Caco-2 (cell line): ENCODE measurements at regions not wholly inside any gene's neighbourhood (a gene's known extent, or its start where the extent isn't known, plus 50 kb on each side); places are given as distances from the start of the nearest gene placed in this dataset.
A peak's percentile ranks its signal among the peaks of the same experiment; 100 is the strongest.

Experiments
- BruUV-seq: library from RNA; stranded (reverse); fragments of 400-500 nt; replicated peaks from 2 replicates; lab custom pipeline; 2021; lab: Mats Ljungman, UMichigan
- CTCF ChIA-PET: fragments of 300-600 bp; sonication (Branson Sonifier 250); formaldehyde crosslinking; loops from one replicate; lab custom pipeline; 2022; ENCODE audit warnings: antibody characterized with exemption; lab: Charles Lee
- POLR2A ChIA-PET: fragments of 300-600 bp; sonication (Branson Sonifier 250); formaldehyde crosslinking; loops from one replicate; lab custom pipeline; 2022; ENCODE audit warnings: antibody characterized with exemption; lab: Charles Lee
- DNase-seq, 2 experiments: peaks; one replicate each; pipeline versions ENCODE4 v3.0.0 to v3.0.0-alpha.2; 2020 to 2022
- H3K27me3 ChIP-seq: replicated peaks from 2 replicates; pipeline ENCODE4 v1.6.0; 2011; ENCODE audit warnings: low read length; ENCODE audit not compliant: control insufficient read depth, insufficient read depth
- H3K36me3 ChIP-seq: 2 replicates; pipeline ENCODE4 v1.5.1; 2011; ENCODE audit warnings: low read length; ENCODE audit not compliant: control insufficient read depth, insufficient read depth
- H3K4me1 ChIP-seq: fragments of 250-450 bp; sonication (Bioruptor Pico); 2 replicates; pipeline ENCODE4 v1.5.1; 2020; ENCODE audit warnings: mild to moderate bottlenecking
- H3K4me3 ChIP-seq: 2 replicates; pipeline ENCODE4 v1.5.1; 2011; ENCODE audit warnings: low read depth, mild to moderate bottlenecking, control low read depth, low read length
- H3K9me3 ChIP-seq: fragments of 250-450 bp; sonication (Bioruptor Pico); 2 replicates; pipeline ENCODE4 v1.5.1; 2020; ENCODE audit warnings: mild to moderate bottlenecking, moderate library complexity
- H3K27ac Mint-ChIP-seq: one replicate; pipeline ENCODE4 v1.8.0; 2022; ENCODE audit warnings: mixed read lengths; ENCODE audit not compliant: unreplicated experiment
- H3K27me3 Mint-ChIP-seq: one replicate; pipeline ENCODE4 v1.8.0; 2022; ENCODE audit warnings: mixed read lengths; ENCODE audit not compliant: insufficient read depth, unreplicated experiment
- H3K36me3 Mint-ChIP-seq: one replicate; pipeline ENCODE4 v1.8.0; 2022; ENCODE audit warnings: mild to moderate bottlenecking, mixed read lengths; ENCODE audit not compliant: insufficient read depth, unreplicated experiment
- H3K4me1 Mint-ChIP-seq: one replicate; pipeline ENCODE4 v1.8.0; 2022; ENCODE audit warnings: low read depth, mixed read lengths; ENCODE audit not compliant: unreplicated experiment
- H3K4me3 Mint-ChIP-seq: one replicate; pipeline ENCODE4 v1.8.0; 2022; ENCODE audit warnings: mild to moderate bottlenecking, moderate library complexity, mixed read lengths; ENCODE audit not compliant: unreplicated experiment
- H3K9me3 Mint-ChIP-seq: one replicate; pipeline ENCODE4 v1.8.0; 2022; ENCODE audit warnings: mixed read lengths; ENCODE audit not compliant: unreplicated experiment
- intact Hi-C: fragments of 100-400 bp; cut with micrococcal nuclease; formaldehyde crosslinking; loops from one replicate; pipeline ENCODE4 v1.10.0; 2022; ENCODE audit not compliant: unreplicated experiment
- TF ChIP-seq, protein P1 (sequence below), 2 experiments: fragments of 200-600 bp in 1 of 2; IDR thresholded peaks; 1 replicate in 1 of 2; 2 replicates in 1 of 2; pipeline versions ENCODE4 v1.5.1 to v1.8.0; 2011 to 2022; ENCODE audit warnings: antibody characterized with exemption in 1 of 2, control low read depth in 1 of 2, inconsistent platforms in 1 of 2, low read depth in 1 of 2, low read length in 1 of 2, mild to moderate bottlenecking in 1 of 2, moderate library complexity in 1 of 2; ENCODE audit not compliant: insufficient read depth in 1 of 2, severe bottlenecking in 1 of 2, unreplicated experiment in 1 of 2

DNA sequence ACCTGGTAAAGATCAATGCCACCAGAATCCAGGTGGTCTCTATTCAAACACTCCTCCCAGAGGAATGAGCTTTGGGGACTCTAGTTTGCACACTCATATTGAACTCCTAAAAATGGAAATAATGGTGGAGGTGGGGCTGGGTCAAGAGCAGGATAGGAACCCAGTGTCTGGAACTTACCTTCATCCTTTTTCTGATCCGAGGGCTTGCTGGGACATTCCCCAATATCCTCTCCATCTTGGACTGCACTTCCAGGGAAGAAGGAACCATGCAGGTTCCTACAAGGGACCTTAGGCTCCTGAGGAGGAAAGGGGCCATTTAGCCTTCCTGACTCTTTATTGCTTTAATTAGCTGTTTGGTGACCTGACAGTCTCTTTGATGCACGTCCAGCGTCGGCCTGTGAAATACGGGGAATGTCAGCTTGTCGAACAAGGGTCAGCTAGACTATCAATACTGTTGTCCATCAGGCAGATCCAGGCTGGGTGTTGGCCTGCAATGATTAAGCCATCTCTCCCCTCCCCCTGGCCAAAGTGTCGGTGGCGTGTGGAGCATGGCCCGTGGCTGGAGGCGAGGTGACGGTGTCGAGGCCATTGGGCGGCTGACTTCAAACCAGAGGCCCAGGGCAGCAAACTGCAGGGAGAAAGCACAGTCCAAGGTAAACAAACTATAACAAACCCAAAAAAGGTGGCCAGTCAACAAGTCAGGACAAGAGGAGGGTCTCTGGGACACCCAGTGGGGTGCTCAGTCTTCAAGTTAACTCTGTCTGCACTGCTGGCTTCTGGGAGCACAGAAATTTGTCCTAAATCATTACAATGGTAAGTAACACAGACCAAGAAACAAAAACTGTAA lies 405.2 kb upstream of the TBX3 start:
- no peak overlapping the region for H3K27ac Mint-ChIP-seq
- Histone ChIP-seq H3K27me3 (no peaks in the 10 kb centered on the region), H3K9me3 (no peaks in the 10 kb centered on the region), H3K4me1 (0 out of 2 replicates have a peak, but pooled peaks cover 9% of the 10 kb centered on the region), H3K4me3 (no peak overlapping the region), H3K36me3 (no peaks in the 10 kb centered on the region)
- ChIA-PET POLR2A (no interaction called here), CTCF (no interaction called here)
- no peaks in the 10 kb centered on the region for H3K9me3 Mint-ChIP-seq
- no peak overlapping the region for H3K4me3 Mint-ChIP-seq
- peaks cover 7% of the 10 kb centered on the region for H3K4me1 Mint-ChIP-seq
- no TSS peak for BruUV-seq
- no peaks in the 10 kb centered on the region for H3K27me3 Mint-ChIP-seq
- no peaks in the 10 kb centered on the region for H3K36me3 Mint-ChIP-seq
- DNase-seq, result peak in 1 of 2 experiments; percentile 53
- intact Hi-C loops, result no loop called here
- TF ChIP-seq, protein P1, sequence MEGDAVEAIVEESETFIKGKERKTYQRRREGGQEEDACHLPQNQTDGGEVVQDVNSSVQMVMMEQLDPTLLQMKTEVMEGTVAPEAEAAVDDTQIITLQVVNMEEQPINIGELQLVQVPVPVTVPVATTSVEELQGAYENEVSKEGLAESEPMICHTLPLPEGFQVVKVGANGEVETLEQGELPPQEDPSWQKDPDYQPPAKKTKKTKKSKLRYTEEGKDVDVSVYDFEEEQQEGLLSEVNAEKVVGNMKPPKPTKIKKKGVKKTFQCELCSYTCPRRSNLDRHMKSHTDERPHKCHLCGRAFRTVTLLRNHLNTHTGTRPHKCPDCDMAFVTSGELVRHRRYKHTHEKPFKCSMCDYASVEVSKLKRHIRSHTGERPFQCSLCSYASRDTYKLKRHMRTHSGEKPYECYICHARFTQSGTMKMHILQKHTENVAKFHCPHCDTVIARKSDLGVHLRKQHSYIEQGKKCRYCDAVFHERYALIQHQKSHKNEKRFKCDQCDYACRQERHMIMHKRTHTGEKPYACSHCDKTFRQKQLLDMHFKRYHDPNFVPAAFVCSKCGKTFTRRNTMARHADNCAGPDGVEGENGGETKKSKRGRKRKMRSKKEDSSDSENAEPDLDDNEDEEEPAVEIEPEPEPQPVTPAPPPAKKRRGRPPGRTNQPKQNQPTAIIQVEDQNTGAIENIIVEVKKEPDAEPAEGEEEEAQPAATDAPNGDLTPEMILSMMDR (IDR thresholded peaks at IDR 0.05; ENCODE audit: insufficient read depth in 1 of 2, low read depth in 1 of 2, low read length in 1 of 2, severe bottlenecking in 1 of 2, unreplicated experiment in 1 of 2), result no peak

DNA sequence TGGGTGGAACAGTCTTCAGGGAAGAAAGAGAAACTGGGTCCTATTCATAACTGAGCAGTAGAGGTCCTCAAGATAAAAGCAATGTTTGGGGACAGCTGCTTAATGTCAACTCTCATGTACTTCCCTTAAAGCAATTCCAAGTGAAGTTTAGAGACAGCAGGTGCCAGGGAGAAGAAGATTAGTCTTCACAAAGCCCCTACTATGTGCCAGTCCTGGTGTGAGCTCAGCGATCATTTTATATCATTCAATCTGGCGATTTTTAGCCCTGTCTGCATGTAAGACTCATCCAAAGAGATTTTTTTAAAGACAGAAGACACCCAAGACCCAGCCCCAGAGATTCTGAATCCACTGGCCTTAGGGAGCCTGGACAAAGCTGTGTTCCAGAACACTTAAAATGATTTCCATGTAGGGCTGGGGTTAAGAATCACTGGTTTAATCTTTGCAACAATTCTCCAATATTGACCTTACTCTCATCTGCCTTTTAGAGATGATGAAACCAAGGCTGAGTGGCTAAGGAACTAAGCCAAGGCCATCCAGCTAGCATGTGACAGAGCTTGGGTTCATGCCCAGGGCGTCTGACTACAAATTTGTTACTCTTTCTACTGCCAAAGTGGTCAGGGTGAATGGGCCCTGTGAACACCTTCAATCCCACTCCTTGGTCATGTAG lies 404.5 kb upstream of the TBX3 start:
- DNase-seq, result no peak
- Histone ChIP-seq H3K4me3 (no peak overlapping the region), H3K9me3 (no peaks in the 10 kb centered on the region), H3K27me3 (no peaks in the 10 kb centered on the region), H3K36me3 (no peaks in the 10 kb centered on the region), H3K4me1 (0 out of 2 replicates have a peak, but pooled peaks cover 1% of the 10 kb centered on the region)
- Mint-ChIP-seq H3K27ac (no peak overlapping the region), H3K36me3 (no peaks in the 10 kb centered on the region), H3K4me3 (no peak overlapping the region), H3K4me1 (peaks cover 7% of the 10 kb centered on the region), H3K27me3 (no peaks in the 10 kb centered on the region), H3K9me3 (no peaks in the 10 kb centered on the region)
- BruUV-seq, result no TSS peak
- POLR2A ChIA-PET, result no interaction called here
- CTCF ChIA-PET, result no interaction called here
- intact Hi-C loops, result no loop called here
- TF ChIP-seq, protein P1 (IDR thresholded peaks at IDR 0.05; ENCODE audit: insufficient read depth in 1 of 2, low read depth in 1 of 2, low read length in 1 of 2, severe bottlenecking in 1 of 2, unreplicated experiment in 1 of 2), result no peak

DNA sequence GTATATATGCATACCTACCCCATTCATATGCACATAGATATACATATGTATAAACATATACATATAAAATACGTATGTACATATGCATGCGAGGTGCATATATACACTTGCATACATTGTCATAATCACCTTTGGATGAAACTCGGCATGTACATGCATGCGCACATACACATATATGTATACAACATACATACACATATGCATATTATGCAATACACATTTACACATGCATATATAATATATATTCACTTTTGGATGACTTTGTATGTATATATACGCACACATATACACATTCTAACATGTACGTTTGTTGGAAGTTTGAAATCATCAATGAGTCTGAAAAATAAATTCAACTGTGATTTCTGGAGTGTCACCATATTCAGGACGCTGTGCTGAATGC lies 401.6 kb upstream of the TBX3 start:
- H3K36me3 Mint-ChIP-seq, result no peaks in the 10 kb centered on the region
- no peaks in the 10 kb centered on the region for H3K9me3 ChIP-seq
- H3K9me3 Mint-ChIP-seq, result no peaks in the 10 kb centered on the region
- no peaks in the 10 kb centered on the region for H3K27me3 Mint-ChIP-seq
- H3K36me3 ChIP-seq, result no peaks in the 10 kb centered on the region
- H3K4me3 Mint-ChIP-seq, result no peak overlapping the region
- H3K27ac Mint-ChIP-seq, result no peak overlapping the region
- H3K27me3 ChIP-seq, result no peaks in the 10 kb centered on the region
- H3K4me1 ChIP-seq, result no peaks in the 10 kb centered on the region
- ChIA-PET POLR2A (no interaction called here), CTCF (no interaction called here)
- intact Hi-C loops, result no loop called here
- H3K4me3 ChIP-seq, result no peak overlapping the region
- DNase-seq, result no peak
- TF ChIP-seq, protein P1 (IDR thresholded peaks at IDR 0.05; ENCODE audit: insufficient read depth in 1 of 2, low read depth in 1 of 2, low read length in 1 of 2, severe bottlenecking in 1 of 2, unreplicated experiment in 1 of 2), result no peak
- no TSS peak for BruUV-seq
- peaks cover 3% of the 10 kb centered on the region for H3K4me1 Mint-ChIP-seq
